ENCODE measurements at regions not wholly inside any gene's neighbourhood (a gene's known extent, or its start where the extent isn't known, plus 50 kb on each side); places are given as distances from the start of the nearest gene placed in this dataset.

DNA sequence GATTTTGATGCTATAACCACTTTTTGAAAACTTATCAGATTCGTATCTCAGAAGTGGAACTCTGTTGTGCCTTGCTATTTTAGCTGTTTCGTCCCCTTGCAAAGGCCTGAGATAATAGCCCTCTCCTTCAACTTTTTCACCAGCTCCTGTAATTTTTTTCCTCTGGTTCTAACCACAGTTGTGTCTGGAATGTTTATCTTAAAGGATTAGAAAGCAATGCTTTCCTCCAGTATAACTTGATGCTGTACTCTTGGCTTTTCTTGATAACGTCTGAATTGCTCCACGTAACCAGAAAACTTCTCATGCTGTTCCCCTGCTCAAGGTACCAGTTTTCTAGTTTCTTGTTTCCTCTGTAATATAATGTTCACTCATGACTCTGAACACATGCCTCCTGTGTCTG, 209.4 kb downstream of the DTWD2 start:
- no peaks in the 10 kb centered on the region for H3K36me3 Mint-ChIP-seq (ENCODE audit: low read depth)
- no peak for DNase-seq
- no peaks in the 10 kb centered on the region for H3K27me3 Mint-ChIP-seq
- H3K4me3 Mint-ChIP-seq, result no peak overlapping the region
- no peaks in the 10 kb centered on the region for H3K9me3 Mint-ChIP-seq
- H3K4me1 Mint-ChIP-seq, result no peaks in the 10 kb centered on the region
- H3K27ac Mint-ChIP-seq, result no peak overlapping the region
- intact Hi-C loops (cut with micrococcal nuclease), result no loop called here

DNA sequence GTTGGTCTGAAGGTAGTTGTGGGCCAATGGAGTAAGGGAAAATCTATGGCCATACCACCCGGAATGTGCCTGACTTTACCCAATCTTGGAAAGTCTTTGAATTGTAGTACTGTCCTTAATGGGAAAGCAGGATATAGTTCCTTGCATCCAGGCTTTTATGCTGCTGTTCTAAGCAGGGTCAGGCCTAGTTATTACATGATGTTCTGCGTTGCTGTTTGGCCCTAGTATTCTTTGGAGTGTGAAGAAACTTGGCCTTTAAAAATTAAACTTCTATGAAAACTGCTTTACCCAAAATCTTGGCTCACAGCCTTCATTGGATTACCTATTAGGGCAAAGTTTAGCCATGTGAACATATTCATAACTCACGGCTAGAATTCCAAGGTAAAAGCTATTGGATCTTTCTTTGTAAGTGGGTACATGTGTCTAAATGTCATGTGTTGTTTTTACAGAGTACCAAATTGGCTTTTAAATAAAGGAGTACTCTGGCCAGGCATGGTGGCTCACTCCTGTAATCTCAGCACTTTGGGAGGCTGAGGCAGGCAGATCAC, 211.1 kb downstream of the DTWD2 start:
- intact Hi-C loops (cut with micrococcal nuclease), result no loop called here
- Mint-ChIP-seq H3K36me3 (ENCODE audit: low read depth) (no peaks in the 10 kb centered on the region), H3K4me3 (no peak overlapping the region), H3K27me3 (no peaks in the 10 kb centered on the region), H3K4me1 (no peaks in the 10 kb centered on the region), H3K27ac (no peak overlapping the region), H3K9me3 (no peaks in the 10 kb centered on the region)
- DNase-seq, result no peak

DNA sequence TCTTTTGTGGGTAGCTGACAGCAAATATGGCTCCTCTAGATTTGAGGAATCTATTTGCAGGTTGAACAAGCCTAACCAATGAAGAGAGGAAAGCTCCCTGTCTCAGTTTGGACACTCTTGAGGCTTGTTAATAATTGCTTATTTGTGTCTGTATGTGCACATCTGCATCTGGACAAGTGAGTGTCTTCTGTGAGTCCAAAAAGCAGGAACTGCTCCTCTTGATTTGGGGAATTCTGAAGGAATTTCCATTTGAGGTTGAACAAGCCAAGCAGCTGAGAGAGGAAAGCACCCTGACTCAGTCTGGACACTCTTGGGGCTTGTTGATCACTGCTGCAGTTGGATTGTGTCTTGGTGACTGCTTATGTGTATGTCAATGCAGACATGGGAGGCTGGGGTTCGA, 211.6 kb downstream of the DTWD2 start:
- Mint-ChIP-seq H3K9me3 (no peaks in the 10 kb centered on the region), H3K27ac (no peak overlapping the region), H3K27me3 (no peaks in the 10 kb centered on the region), H3K4me3 (no peak overlapping the region), H3K36me3 (ENCODE audit: low read depth) (no peaks in the 10 kb centered on the region), H3K4me1 (no peaks in the 10 kb centered on the region)
- DNase-seq, result no peak
- intact Hi-C loops (cut with micrococcal nuclease), result no loop called here

DNA sequence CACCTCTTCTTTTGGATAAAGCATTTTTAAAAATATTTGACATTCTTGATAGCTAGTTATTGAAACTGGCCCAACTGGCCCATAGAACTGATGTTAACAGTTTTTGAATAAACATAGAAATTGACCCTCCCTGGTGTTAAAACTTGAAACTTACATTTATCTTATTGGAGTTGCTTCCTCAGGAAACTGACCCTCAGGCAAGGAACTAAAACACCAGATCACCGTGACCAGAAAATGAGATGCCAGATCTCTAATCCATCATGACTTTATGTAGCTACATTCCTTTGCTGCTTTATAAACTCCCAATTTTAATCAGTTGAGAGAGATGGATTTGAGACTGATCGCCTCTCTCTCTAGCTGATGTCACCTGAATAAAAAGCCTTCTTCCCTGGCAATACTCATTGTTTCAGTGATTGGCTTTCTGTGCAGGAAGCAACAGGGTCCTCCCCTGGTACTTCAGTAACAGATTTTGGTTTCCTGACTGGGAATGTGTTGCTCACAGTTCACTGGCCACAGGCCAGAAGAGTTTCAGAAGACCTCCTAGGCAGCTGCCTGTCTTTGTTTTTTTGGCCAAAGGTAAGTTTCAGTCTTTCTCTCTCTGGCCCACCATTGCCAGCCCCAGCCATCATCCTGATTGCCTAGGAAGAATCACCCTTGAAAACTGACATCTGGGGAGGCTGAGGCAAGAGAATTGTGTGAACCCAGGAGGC, 212.4 kb downstream of the DTWD2 start:
- Mint-ChIP-seq H3K36me3 (ENCODE audit: low read depth) (no peaks in the 10 kb centered on the region), H3K4me3 (no peak overlapping the region), H3K27ac (no peak overlapping the region), H3K9me3 (no peaks in the 10 kb centered on the region), H3K27me3 (no peaks in the 10 kb centered on the region), H3K4me1 (no peaks in the 10 kb centered on the region)
- DNase-seq, result no peak
- intact Hi-C loops (cut with micrococcal nuclease), result no loop called here

DNA sequence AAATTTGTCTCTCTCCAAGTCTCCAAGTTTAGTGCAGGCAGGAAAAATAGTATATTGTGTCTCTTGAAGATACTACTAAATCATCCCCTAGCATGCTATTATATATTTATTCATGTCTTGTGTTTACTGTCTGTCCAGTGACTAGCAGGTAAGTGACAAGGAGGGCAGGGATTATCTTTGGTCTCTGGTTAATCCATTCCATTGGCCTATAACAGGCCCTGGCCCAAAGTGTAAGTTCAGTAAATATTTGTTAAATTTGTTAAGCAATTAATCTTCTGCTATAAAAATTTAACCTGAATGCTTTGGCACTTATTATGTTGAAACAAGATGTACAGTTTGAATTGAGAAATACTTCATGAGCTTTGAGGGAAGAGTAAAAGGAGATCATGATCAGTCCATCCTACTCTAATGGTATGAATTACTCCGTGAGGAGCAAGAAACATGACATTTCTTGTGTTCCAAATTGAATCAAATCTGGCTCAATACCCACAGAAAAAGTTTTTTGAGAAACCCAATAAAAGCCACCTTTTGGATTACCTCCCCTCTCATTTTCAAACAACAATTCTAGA, 219.7 kb downstream of the DTWD2 start:
- no peaks in the 10 kb centered on the region for H3K27me3 Mint-ChIP-seq
- no peak overlapping the region for H3K4me3 Mint-ChIP-seq
- no peaks in the 10 kb centered on the region for H3K36me3 Mint-ChIP-seq (ENCODE audit: low read depth)
- no peaks in the 10 kb centered on the region for H3K9me3 Mint-ChIP-seq
- no peak for DNase-seq
- H3K4me1 Mint-ChIP-seq, result no peaks in the 10 kb centered on the region
- no peak overlapping the region for H3K27ac Mint-ChIP-seq
- intact Hi-C loops (cut with micrococcal nuclease), result no loop called here

DNA sequence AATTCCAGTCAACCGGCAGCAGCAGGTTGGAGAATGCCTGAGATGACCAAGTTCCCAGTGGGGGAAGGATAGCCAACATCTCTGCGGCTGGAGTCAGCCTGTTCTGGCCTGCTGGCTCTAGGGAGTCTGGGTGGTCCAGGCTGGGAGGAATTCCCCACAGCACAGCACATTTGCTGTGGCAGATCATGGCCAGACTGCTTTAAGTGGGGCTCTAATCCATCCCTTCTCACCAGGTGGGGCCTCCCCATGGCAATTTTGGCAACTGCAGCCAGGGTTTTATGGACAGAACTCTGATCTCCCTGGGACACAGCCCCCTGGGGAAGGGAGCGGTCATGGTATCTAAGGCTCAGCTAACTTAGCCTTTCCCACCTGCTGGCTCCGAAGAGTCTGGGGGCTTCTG, 226.1 kb downstream of the DTWD2 start:
- Mint-ChIP-seq H3K27me3 (no peaks in the 10 kb centered on the region), H3K27ac (no peak overlapping the region), H3K9me3 (no peaks in the 10 kb centered on the region), H3K4me1 (no peaks in the 10 kb centered on the region), H3K36me3 (ENCODE audit: low read depth) (no peaks in the 10 kb centered on the region), H3K4me3 (no peak overlapping the region)
- DNase-seq, result no peak
- intact Hi-C loops (cut with micrococcal nuclease), result no loop called here

DNA sequence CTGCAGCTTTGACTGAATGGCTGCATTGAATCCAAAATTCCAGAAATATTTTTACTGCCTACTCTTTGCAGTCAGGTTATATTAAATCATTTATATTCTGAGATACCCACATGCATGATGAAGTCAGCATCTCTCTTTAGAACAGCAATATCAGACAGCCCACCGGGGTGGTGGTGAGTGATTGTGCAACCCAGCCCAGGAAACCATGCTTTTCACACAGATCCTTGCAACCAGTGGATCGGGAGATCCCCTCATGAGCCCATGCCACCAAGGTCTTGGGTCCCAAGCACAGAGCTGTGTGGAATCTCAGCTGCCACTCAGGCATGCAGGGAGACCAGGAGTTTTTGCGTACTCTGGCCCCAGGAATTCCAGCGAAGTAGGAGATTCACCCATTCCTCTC, 226.5 kb downstream of the DTWD2 start:
- H3K4me3 Mint-ChIP-seq, result no peak overlapping the region
- DNase-seq, result no peak
- H3K36me3 Mint-ChIP-seq (ENCODE audit: low read depth), result no peaks in the 10 kb centered on the region
- H3K4me1 Mint-ChIP-seq, result no peaks in the 10 kb centered on the region
- no peaks in the 10 kb centered on the region for H3K27me3 Mint-ChIP-seq
- no peaks in the 10 kb centered on the region for H3K9me3 Mint-ChIP-seq
- intact Hi-C loops (cut with micrococcal nuclease), result no loop called here
- H3K27ac Mint-ChIP-seq, result no peak overlapping the region

DNA sequence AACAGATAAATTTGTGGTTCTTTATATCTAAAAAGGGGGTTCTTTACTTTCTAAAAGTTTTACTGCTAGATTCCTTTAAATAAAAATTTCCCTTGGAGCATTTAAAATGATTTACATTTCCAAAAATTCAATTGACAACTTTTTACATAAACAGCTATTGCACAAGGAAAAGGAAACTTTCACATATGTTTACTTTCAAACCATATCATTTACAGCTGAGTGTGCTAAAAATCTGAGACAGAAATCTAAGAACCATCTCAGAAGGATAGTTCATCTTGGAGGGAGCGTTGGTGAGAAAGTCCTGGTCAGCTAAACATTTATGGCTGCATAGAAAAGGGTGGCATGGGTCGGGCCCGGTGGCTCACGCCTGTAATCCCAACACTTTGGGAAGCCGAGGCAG, 235.4 kb downstream of the DTWD2 start:
- intact Hi-C loops (cut with micrococcal nuclease), result no loop called here
- Mint-ChIP-seq H3K27ac (no peak overlapping the region), H3K4me1 (no peaks in the 10 kb centered on the region), H3K4me3 (no peak overlapping the region), H3K27me3 (no peaks in the 10 kb centered on the region), H3K36me3 (ENCODE audit: low read depth) (no peaks in the 10 kb centered on the region), H3K9me3 (no peaks in the 10 kb centered on the region)
- DNase-seq, result no peak

DNA sequence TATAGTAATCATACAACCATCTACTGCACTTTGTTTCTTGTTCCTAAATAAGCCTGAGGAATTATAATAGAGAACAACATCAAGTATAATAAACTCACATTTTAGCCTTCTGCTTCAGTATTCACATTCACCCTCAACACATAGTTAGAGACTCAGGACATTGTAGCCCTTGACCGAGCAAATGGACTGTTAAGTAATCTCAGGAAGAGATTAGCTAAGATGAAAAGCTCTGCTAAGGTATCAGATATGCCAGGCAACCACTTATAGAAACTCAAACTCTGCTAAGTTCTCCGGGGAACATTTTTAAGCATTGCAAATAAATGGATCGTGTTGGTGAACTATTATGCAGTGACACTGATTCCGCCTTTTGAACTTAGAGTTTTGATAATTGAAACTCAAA, 252.0 kb downstream of the DTWD2 start:
- no peak for DNase-seq
- Mint-ChIP-seq H3K27ac (no peak overlapping the region), H3K4me1 (no peaks in the 10 kb centered on the region), H3K36me3 (ENCODE audit: low read depth) (no peaks in the 10 kb centered on the region), H3K27me3 (no peaks in the 10 kb centered on the region), H3K4me3 (no peak overlapping the region), H3K9me3 (no peaks in the 10 kb centered on the region)
- intact Hi-C loops (cut with micrococcal nuclease), result no loop called here

DNA sequence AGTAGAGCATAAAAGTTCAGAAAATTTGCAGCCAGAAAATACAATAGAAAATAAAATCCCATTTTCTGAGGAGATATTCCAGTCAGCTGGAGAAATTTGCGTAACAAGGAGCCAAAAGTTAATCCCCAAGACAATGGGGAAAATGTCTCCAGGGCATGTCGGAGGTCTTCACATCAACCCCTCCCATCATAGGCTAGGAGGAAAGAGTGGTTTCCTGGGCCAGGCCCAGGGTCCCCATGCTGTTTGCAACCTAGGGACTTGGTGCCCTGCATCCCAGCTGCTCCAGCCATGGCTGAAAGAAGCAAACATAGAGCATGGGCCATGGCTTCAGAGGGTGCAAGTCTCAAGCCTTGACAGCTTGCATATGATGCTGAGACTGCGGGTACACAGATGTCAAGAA, 255.0 kb downstream of the DTWD2 start:
- Mint-ChIP-seq H3K9me3 (no peaks in the 10 kb centered on the region), H3K27ac (no peak overlapping the region), H3K36me3 (ENCODE audit: low read depth) (no peaks in the 10 kb centered on the region), H3K4me3 (no peak overlapping the region), H3K4me1 (no peaks in the 10 kb centered on the region), H3K27me3 (no peaks in the 10 kb centered on the region)
- DNase-seq, result no peak
- intact Hi-C loops (cut with micrococcal nuclease), result no loop called here

DNA sequence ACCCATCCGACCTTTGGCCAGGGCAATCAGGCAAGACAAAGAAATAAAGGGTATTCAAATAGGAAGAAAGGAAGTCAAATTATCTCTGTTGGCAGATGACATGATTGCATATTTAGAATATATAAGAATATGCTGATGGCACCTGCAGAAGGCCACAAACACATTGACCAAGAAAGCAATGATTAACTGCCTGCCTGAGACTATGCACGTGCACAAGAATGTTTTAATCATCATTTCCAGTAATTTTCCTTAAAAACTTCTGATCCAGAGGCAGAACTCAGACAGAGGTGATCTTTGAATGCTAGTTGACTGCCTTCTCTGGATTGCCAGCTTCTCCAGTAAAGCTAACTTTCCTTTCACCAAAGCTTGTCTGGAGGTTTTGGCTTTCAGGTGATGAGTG, 260.2 kb downstream of the DTWD2 start:
- Mint-ChIP-seq H3K36me3 (ENCODE audit: low read depth) (no peaks in the 10 kb centered on the region), H3K4me1 (no peaks in the 10 kb centered on the region), H3K9me3 (no peaks in the 10 kb centered on the region), H3K27ac (no peak overlapping the region), H3K27me3 (no peaks in the 10 kb centered on the region), H3K4me3 (no peak overlapping the region)
- intact Hi-C loops (cut with micrococcal nuclease), result no loop called here
- no peak for DNase-seq

DNA sequence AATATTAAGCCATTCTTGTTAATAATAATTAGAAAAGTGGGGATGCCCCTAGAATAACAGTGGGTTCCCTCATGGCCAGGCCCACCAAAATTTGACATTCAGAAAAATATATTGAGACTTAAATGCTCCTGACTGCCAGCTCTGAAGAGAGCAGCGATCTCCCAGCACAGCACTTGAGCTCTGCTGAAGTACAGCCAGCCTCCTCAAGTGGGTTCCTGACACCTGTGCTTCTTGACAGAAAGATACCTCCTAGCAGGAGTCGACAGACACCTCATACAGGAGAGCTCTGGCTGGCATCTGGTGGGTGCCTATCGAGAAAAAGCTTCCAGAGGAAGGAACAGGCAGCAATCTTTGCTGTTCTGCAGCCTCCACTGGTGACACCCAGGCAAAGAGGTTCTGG, 261.5 kb downstream of the DTWD2 start:
- H3K9me3 Mint-ChIP-seq, result no peaks in the 10 kb centered on the region
- no peak for DNase-seq
- H3K27me3 Mint-ChIP-seq, result no peaks in the 10 kb centered on the region
- no peaks in the 10 kb centered on the region for H3K4me1 Mint-ChIP-seq
- H3K27ac Mint-ChIP-seq, result no peak overlapping the region
- no peak overlapping the region for H3K4me3 Mint-ChIP-seq
- intact Hi-C loops (cut with micrococcal nuclease), result no loop called here
- no peaks in the 10 kb centered on the region for H3K36me3 Mint-ChIP-seq (ENCODE audit: low read depth)

DNA sequence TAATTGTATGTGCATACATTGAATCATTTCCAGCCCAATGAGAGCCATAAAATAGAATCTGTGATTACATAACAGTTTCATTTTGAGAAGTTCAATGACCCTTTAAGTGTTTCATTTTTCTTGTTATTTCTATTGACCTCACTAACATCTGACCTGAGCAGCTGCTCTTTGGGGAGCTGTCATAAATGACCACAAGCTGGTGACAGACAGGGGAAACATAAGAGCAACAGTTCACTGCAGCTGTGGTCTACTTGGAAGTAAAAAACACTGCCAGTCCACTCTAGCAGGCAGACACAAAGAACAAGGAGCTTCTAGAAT, 265.4 kb downstream of the DTWD2 start:
- no peak overlapping the region for H3K4me3 Mint-ChIP-seq
- peaks cover 4% of the 10 kb centered on the region for H3K9me3 Mint-ChIP-seq
- H3K4me1 Mint-ChIP-seq, result no peaks in the 10 kb centered on the region
- intact Hi-C loops (cut with micrococcal nuclease), result no loop called here
- H3K27me3 Mint-ChIP-seq, result no peaks in the 10 kb centered on the region
- no peak overlapping the region for H3K27ac Mint-ChIP-seq
- DNase-seq, result no peak
- no peaks in the 10 kb centered on the region for H3K36me3 Mint-ChIP-seq (ENCODE audit: low read depth)

DNA sequence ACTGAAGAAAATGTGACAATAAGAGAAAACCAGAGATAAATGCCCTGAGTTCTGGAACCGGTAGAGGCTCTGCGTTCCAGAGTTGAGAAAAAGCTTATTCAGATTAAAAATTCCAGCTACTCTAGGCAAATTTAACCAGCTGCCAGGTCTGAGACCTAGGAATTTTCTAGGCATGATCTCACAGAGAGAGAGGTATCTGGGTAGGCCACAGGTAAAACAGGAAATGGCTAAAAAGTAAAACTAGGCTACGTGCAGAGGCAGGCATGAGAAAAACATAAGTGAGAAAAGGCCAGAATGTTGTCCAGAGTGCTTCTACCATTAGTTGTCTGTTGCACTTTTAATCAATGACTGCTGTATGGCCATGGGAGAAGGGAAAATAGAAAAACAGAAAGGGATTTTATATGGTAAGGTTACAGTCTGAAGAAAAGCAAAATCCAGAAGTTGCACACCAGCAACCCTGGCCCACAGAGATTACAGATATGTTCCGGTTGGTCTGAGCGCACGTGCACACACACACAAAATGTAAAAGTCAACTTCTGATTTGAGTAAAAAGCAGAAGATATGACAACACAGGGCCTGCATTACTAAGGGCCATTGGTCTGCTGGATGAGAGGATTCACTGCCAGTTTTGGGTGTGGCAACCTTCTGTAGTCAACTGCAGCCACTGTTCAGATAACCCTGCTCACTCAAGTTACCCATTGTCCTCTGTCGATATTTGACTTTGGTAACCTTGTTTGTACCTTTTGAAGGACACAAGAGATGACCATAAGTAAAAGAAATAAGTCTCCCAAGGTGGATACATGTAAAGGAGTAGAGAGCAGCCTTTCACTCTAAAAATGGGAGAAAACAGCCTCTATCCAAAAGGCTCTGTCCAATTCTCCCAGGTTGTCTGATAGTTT, 266.0 kb downstream of the DTWD2 start:
- no peaks in the 10 kb centered on the region for H3K4me1 Mint-ChIP-seq
- no peak overlapping the region for H3K4me3 Mint-ChIP-seq
- no peak for DNase-seq
- no peaks in the 10 kb centered on the region for H3K27me3 Mint-ChIP-seq
- H3K27ac Mint-ChIP-seq, result no peak overlapping the region
- H3K9me3 Mint-ChIP-seq, result peaks cover 4% of the 10 kb centered on the region
- intact Hi-C loops (cut with micrococcal nuclease), result no loop called here
- H3K36me3 Mint-ChIP-seq (ENCODE audit: low read depth), result no peaks in the 10 kb centered on the region

Data from activated CD4-positive, alpha-beta T cell treated with anti-CD3 and anti-CD28 coated beads, Interleukin-2, amount 10 ng/mL, durations not matched to agents 24 days and 14 days (primary cell).